ENCODE measurements at regions not wholly inside any gene's neighbourhood (a gene's known extent, or its start where the extent isn't known, plus 50 kb on each side); places are given as distances from the start of the nearest gene placed in this dataset.

DNA sequence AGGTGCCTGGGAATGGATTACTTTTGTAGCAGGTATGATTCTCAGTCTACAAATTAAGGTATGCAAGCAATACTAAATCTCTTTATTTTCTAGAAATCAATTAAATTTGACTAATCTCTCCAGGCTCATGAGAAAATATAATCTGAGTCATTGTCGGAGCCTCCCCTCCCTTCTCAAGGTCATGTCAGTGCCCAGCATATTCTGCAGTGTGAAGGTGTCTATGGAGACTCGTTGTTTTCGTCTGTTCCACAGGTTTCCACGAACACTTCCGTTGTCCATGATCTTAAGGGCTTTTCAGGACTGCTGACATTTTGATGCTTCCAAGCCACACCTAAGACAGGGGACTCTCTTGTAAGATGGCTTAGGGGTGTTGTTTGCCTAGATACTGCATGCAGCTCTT is 56.6 kb upstream of the SCOC start:
- DNase-seq (ENCODE audit: low read depth, low spot score) = no peak

DNA sequence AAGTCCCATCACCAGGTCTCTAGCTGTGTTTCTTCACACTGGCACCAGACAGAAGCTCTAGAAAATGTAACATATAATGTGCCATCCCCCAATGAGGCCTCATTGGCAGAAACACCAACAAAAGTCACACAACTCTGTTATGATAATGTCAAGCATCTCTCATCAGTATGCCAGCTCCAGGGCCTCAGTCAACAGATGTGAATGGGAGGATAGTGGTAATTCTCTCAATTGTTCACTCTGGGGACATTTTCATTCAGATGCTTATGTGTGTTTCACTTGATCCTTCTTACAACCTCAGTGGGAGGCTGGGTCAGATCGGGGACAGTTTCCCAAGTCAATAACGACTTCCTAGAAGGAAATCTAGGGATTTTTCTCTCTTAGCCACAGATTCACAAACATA is 57.5 kb upstream of the SCOC start:
- no peak for DNase-seq (ENCODE audit: low read depth, low spot score)

DNA sequence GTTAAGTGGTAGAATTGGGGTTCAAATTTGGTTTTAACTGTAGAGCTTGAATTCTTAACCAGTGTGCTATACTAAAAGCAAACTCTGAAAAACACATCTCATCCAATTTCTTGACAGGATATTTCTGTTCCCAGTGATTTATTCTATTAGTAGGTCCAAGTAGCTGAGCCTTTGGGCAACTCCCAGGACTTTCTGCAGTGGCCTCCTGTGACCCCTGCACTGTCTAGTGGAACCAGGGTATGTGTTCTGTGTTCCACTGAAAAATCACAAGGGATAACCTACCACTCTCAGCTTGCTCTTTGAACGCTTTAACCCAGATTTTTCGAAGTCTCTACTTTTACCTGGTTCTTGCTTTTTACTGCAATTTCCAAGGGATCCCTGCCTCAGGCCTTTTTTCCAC is 58.0 kb upstream of the SCOC start:
- no peak for DNase-seq (ENCODE audit: low read depth, low spot score)

DNA sequence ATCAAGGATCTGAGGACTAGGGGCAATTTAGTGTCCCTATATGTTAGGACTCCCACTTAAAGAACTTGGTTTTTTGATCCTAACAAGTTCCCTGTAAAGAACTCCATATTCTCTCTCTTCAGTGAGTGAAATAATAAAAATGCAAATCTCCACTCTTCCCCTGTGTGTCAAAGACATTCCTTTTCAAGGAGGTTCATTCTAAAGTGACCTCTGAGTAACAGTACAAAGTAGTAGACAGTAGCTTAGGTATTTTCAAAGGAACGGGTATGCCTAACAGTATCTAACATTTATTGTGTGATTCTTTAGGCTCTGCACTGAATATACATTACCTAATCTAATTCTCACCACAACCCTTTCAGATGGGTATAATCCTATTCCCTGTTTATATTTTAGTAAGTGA is 58.4 kb upstream of the SCOC start:
- DNase-seq (ENCODE audit: low read depth, low spot score) = no peak

DNA sequence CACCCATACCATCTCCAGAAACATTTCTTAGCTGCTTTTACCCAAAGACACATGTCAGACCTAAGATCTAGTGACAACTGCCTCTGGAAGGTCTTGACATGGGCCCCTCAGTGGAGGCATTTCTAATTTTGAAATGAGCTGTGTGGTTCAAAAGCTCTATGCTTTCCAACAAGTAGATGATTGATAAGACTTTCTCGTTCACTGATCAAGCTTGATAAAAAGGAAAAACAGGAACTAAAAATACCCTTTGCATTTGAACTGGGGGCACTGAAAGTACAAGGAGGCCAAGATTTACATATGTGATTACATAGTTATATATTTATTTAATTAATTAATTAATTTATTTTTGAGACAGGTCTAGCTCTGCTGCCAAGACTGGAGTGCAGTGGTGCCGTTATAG is 61.3 kb upstream of the SCOC start:
- DNase-seq (ENCODE audit: low read depth, low spot score) = no peak

DNA sequence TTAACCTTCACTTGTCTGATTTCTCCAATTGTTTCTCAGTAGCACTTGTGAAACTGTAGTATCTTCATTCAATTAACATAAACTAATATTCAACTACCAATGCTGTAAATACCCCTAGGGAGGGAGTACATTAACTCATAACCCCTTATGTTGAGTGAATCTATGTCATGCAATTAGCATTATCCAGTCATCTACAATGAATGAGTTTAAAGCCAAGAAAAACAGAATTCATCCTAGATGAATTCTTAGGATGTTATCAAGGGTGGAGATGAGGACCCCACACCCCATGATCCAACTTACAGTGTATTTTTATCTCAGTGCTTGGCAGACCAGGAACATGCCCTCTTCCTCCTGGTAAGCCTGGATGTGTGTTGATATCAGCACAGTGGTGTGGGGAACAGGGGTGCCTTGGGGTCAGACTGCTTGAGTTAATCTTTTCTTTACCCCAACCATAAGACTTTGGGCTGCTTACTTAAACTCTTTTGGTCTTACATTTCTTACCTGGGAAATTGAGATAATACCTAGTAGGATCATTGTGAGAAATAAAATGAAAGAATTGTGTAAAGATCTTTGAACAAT is 62.1 kb upstream of the SCOC start:
- no peak for DNase-seq (ENCODE audit: low read depth, low spot score)

DNA sequence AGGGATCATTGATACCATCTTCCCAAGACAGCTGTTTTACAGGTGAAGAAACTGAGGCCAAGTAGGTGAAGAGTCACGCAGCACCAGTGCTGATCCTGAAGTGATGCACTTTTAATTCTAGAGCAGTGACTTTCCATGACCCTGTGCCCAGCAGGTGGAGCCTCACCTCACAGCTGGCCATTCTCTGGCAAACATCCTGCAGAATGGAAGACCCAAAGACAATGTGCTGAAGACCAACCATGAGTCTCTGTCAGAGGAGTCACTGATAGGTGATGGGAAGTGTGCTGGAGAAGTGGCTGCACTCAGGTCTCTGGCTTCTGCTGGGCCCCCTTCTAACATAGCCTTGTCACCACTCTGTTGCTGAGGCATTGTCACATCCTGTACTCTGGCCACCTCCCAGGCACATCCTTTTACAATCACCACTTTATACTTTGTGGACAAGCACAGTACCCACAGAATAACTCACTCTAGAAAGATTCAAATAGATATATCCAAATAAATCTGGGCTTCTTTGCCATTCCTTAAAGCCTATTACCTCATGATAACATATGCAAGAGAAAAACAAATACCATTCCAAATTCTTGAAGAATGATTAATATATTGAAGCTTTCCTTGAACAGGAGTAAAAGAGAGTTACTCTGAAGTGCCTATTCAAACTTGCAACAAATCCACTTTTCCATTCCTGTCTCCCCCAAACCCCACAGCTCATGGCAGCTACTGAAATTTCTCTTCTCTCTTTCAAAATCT is 64.1 kb upstream of the SCOC start:
- DNase-seq (ENCODE audit: low read depth, low spot score) = no peak

DNA sequence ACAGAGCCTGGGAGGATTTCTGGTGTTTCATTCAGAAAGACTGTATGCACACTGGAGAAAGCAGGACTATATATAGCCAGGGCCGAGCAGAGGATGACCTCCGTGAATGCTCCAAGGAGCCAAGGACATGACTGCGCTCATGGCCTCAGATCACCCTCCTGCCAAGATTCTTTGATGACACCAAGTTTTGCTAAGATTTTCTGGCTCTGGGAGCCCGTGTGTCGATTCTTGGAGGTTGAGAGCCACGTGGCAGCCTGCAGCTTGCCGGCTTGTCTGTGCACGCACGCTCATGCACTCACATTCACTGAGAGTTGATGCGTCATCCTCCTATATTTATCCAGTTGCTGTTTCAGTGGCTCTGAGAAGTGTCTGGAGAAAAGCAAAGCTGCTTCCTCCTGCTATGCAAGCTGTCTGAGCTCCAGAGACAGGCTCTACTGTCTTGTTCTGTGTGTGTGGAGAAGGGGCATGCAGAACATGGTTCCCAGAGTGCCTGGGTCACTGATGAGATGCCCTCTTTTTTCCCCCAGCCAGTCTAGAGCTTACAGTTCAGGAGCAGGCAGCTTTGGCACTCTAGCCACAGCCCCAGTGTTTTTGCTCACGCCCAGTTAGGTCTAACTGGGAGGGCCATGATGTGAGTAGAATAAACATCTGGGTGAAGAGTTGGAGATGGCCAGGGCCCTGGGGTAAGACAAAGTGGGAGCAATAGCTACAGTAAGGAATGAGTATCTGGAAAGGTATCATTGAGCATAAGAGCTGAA is 64.9 kb upstream of the SCOC start:
- DNase-seq (ENCODE audit: low read depth, low spot score) = peak; percentile 66

DNA sequence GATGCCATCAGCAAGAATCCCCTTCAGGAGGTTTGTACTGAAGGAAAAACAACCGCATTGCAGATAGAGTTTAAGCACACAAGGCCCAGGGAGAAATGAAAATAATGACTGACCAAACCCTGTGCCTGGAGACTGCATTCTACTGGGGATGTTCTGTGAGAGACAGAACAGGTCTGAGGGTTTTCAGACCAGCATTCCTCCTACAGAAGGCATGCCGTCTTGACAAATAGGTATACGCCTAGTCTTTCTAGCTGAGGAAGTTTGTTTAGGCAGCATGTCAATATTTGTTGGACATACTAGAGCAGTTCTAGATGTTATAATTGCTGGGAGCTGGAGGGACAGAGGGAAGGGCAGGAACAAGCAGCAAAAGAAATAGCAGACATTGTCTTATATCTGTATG is 68.4 kb upstream of the SCOC start:
- DNase-seq (ENCODE audit: low read depth, low spot score) = no peak

DNA sequence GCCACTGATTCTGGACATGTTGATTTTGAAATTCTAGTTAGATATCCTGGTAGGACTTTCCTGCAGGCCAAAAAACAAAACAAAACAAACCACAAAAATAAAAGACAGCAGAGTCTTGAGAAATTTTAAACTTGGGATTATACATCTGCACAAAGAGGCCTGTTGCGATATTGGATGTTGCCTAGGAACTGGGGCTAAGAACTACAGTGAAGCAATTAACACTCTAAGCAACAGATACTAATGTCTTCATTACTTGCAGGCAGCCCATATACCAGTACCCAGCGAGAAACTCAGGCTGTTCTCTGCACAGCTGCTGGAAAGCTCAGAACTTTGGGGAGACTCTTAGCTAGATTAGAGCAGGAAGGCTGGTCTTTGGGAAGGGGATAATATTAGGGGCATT is 69.1 kb upstream of the SCOC start:
- no peak for DNase-seq (ENCODE audit: low read depth, low spot score)

DNA sequence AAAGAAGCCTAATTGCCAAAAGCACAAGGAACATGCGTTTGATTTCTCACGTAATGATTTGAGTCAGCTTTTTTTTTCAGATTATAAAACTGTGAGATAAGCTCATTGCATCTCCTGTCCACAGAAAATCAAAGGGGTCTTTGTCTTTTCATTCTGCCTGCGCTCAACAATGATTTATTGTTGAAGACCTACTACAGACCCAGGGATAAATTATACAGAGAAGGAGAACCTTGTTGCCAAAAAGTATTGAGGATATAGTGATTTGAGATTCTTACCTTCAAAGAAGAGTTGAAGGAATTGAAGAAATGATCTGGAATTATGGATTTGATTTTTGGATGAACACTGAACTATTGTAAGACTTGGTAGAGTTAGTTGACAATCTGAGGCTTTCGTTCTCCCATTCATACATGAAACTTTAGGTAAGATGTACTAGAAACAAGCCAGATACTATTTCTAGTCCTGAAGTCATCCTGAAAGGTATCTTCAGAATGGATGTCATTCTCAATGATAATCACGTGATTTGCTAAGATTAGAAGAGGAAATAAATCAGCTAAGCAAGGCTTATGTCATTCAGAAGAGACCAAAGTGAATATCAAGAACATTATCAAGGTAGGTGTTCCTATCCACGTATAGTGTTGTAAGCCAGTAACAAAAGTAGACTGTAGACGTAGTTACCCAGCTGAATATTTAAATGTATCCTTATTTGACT is 71.1 kb upstream of the SCOC start:
- no peak for DNase-seq (ENCODE audit: low read depth, low spot score)

DNA sequence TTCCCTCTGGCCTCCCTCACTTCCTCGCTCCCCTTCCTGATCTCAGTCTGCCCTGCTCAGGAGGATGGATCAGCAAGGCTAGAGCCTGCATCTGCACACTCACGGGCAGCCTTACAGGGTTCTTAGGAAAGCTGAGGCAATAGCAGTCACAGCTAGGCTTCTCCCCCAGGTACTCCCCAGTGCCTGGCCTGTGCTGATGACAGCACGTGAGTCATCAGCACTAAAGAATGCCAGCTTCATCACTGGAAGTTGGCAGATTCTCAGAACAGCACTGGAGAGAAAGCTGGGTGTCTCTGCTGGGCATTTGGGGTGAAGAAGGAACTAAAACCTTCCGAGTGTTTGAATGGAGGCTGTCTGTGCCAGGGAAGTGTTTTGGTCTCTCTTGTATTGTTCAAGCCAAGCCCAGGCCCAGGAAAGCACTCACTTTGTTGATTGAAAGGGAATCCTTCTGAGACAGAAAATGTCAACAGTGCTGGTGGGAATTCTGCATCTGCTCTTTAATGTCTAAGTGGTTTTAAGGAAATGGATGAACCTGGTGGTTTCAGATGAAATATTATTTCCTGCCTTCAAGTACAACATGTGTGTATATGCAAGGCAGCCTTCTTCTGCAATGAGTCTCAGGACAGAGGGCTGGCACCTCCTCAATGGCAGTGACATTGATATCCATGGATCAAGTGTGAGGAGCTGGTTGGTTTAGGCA is 73.0 kb upstream of the SCOC start:
- DNase-seq (ENCODE audit: low read depth, low spot score) = no peak

DNA sequence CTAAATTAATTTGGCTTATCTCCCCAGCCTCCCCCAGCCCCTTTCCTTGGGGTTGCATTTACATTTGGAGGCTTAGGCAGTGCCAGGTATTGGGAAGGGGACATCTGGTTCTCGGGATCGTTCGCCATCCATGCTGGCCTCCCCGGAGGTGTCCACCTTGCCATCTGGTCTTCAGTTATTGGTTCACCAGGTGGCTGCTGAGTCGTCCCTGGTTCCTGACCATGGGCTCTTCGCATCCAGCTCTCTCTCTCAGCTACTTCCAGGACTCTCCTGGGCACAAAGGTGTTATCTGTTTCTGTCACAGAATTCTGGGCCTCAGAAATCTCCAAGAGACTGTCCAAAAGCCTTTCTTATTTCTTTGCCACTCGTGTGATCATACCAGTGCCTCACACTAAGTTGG is 75.4 kb upstream of the SCOC start:
- DNase-seq (ENCODE audit: low read depth, low spot score) = no peak

DNA sequence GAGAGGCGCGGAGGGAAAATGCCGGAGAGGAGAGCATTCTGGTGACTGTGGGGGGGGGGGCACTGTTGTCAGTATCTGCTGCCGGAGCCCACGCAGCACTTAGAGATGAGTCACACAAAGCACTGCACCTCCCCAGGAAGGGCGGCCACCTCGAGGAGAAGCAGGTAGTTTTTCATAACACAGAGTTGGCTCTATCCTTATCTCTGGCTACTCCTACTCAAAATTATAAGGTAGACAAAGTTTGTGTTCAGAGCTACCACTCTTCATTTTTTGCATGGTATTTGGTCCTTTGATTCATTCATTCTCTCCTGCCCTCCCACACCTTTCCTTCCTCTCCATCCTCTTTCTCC is 76.2 kb upstream of the SCOC start:
- no peak for DNase-seq (ENCODE audit: low read depth, low spot score)

DNA sequence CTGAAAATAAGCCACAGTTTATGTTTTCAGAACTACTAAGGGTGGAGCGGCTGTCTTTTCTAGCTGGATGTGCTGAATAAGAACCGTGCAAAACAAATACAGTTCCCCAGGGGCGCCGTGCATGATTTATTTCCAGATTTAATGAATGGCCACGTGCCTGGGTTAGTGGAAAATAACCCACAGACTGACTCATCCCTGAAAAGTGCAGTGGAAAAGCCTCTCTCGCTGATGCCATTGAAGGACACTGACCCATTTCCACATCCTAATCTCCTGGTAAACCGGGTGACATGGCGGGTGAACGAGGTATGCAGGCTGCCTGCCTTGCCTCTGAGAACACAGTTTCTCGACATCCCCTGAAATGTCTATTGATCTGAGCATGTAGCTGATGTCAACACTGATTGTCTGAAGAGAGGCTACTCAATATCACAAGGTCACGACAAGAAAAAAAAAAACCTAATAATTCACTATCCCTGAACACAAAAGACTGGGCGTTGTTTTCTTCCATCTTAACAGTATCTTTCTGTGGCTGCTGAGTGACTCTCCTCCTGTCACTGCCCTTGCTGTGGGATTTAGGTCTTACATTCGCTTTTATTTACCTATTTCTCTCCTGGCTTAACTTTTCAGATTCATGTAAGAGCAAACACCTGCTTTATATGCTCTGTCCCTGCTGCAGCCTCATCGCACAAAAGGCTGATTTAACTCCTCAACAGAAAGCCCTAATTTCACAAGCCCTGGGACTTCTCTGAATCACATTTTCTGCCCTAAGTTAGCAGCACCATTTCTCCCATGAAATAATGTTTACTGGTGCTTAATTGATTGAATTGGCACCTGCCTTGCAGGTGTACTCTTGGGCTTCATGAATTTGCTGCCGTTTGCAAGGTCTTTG is 76.9 kb upstream of the SCOC start:
- DNase-seq (ENCODE audit: low read depth, low spot score) = peak; percentile 37

DNA sequence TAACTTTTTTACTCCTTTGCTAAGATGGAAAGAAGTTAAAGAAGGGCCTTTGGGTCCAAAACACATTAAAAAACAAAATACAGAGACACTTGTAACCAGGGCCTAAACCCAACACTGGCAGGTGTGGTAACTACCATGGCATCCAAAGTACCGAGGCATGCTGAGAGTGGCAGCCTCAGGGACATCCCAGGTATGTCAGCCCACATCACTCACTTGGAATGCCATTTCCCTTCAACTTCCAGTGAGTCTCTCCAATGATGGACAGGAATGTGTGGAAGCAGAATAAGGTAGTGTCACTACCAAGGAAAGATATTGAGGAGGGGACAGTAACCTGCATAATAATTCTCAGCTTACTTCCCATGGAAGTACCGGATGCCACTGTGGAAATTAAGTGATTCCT is 79.5 kb upstream of the SCOC start:
- no peak for DNase-seq (ENCODE audit: low read depth, low spot score)

DNA sequence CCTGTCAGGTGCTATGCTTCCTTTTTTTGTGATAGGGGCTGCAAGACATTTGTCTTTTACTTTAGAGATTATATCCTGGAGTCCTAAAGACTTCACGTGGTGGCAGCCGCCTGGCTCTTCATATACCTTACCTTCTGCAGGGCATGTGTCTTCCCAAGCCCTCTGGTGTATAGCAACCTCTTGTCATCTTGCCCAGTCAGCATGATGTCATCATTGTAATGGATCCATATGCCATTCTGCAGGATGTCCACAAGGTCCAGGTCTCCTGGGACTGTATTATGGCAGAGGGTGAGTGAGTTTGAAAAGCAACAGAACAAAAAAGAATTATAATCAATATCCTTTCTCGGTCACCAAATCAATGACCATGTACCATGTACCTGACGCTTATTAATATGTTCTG is 82.2 kb upstream of the SCOC start:
- DNase-seq (ENCODE audit: low read depth, low spot score) = no peak

DNA sequence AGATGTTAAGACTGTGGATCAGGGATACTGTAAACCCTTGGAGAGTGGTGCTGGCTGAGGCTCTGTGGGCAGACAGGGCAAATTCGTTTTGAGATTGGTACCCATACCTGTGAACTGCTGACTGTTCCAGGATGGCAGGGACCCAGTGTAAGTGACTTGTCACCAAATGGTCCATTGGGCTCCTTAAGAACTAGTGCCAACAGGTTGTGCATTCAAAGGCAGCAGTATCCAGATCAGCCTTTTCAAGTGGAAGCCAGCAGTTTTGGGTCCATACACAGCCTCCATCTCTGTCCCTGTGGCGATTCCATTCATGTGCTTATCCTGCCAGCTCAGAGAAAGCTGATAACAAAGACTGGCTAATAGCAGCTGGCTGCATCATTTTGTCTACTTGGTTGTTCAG is 84.0 kb upstream of the SCOC start:
- DNase-seq (ENCODE audit: low read depth, low spot score) = no peak

DNA sequence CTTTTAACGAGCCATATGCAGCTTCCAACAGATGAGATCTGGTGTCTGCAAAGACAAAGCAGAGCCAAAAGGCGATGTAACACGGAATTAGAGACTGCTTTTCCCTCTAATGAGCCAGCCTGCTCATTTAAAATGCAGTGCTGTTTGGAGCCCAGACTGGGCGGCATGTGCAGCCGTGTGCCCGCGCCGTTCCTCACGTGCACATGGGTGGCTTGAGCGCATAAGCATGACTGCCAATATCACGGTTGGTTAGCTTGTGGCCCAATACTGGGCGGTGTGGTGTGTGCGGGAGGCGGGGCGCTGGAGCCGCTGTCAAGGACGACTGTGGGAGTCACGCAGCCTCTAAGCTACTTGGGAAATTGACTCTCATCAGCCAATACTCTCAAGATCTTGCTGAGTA is 87.0 kb upstream of the SCOC start:
- DNase-seq (ENCODE audit: low read depth, low spot score) = no peak

DNA sequence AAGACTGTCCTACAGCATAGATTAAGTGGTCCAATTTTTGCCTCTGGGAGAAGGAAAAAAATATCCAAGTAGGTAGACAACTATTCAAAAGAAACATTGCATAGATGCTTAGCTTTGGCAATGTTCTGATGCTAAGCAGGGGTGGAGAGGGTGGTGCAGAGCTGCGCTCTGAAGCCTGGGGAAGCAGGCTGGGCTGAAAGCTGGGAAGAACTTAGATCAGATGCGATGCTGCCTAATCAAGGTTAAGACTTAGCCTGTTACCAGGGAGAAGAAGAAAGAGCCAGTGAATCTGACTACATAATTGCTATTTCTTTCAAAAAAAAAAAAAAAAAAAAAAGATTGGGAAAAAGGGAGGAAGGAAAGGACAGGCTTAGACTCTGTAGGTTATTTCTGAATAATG is 89.0 kb upstream of the SCOC start:
- DNase-seq (ENCODE audit: low read depth, low spot score) = no peak

All from smooth muscle cell of the brain vasculature (primary cell).